GM20000 (cell line): ENCODE measurements at regions not wholly inside any gene's neighbourhood (a gene's known extent, or its start where the extent isn't known, plus 50 kb on each side); places are given as distances from the start of the nearest gene placed in this dataset.

Experiments
- DNase-seq: peaks from one replicate; pipeline ENCODE4 v3.0.0; 2012; ENCODE audit warnings: low spot score
- TF ChIP-seq, protein P1 (sequence below): IDR thresholded peaks from 2 replicates; pipeline ENCODE4 v1.5.1; 2012; ENCODE audit warnings: mild to moderate bottlenecking, control low read depth; ENCODE audit errors: extremely low read depth, missing control alignments

DNA sequence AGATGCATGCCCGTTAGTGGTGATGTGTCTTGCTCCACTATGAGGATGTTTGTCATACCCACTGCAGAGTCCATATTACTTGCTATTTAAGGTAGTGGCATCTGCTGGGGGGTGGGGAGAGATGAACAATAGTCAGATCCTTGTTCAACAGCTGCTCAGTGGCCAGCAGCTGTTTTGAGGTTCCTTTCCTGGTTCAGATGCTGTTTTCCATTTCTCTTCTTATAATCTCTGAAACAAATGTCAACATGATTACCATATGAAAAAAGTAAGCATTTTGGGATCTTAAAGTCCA, 1567.9 kb upstream of the TENM3 start:
- TF ChIP-seq, protein P1, sequence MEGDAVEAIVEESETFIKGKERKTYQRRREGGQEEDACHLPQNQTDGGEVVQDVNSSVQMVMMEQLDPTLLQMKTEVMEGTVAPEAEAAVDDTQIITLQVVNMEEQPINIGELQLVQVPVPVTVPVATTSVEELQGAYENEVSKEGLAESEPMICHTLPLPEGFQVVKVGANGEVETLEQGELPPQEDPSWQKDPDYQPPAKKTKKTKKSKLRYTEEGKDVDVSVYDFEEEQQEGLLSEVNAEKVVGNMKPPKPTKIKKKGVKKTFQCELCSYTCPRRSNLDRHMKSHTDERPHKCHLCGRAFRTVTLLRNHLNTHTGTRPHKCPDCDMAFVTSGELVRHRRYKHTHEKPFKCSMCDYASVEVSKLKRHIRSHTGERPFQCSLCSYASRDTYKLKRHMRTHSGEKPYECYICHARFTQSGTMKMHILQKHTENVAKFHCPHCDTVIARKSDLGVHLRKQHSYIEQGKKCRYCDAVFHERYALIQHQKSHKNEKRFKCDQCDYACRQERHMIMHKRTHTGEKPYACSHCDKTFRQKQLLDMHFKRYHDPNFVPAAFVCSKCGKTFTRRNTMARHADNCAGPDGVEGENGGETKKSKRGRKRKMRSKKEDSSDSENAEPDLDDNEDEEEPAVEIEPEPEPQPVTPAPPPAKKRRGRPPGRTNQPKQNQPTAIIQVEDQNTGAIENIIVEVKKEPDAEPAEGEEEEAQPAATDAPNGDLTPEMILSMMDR, result no peak

DNA sequence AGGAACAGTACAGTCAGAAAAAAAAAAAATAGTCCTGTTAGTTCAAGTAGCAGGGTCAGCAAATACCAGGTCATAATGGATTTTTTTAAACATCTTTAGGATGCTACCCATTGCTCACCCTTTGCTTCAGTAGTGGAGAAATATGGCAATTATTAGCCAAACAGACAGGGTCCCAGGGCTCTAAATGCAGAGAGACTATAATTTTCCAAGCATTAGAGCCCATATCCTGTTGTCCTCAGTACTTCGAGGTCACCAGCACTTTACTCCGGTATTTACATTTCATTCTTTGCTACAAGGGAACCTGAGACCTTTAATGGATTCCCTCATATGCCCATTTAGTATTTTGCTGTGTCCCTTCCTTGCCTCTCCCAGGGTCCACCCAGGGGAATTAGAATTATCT, 1562.9 kb upstream of the TENM3 start:
- DNase-seq, result no peak
- TF ChIP-seq, protein P1, result no peak

More for the DNA sequence above, 1567.9 kb upstream of the TENM3 start:
- DNase-seq, result no peak

DNA sequence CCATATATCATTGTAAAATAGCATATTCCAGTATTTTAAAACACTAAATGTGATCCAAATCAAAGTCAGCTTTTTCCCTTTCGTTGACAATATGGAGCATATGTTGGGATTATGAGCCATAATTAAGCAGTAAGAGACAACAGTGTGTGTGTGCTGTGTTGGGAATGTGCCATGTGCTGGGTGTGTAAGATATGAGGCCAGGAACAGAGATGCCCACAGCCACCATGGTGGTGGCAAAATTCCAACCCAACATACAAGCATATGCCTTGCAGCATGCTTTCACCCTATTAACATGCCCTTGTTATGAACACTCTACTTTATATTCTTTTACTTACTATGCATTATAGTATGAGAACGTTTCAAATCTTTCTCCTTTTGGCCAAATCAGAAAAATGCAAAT, 1560.4 kb upstream of the TENM3 start:
- no peak for DNase-seq
- TF ChIP-seq, protein P1, result no peak

DNA sequence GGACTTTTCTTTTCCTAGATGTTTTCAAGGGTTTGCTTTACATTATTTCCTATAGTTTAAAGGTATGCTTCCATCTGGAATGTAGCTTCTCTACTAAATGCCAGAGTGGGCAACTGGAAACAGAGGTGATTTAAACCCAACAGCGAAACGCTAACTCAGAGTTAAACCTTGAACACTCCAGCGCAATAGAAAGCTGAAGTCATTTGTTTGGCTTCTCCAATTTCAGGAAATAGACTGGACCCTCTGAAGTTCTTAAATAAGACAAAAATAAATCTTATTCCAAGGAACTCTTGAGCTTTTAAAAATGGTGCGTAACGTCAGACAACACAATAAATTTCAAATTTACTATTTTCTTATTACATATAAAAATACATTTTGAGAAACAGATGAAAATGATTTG, 1560.0 kb upstream of the TENM3 start:
- TF ChIP-seq, protein P1, result no peak

DNA sequence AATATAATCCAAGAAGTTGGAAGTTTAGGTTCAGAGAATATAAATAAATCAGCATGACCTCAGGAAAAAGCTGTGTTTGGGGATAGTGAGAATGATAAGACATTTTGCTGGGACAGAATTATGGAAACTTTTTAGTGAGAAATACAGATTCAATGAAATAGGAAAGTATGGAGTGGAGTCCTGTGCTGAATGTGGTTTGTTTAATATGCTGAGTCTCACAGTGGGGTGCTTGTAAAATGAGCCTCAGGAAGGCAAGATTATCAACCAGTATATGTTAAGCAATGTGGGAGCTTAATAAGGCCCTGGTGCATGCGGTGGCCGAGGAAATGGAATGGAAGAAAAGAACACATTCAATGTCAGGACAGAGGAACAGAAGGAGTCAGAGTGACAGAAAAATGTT, 1554.7 kb upstream of the TENM3 start:
- no peak for DNase-seq
- TF ChIP-seq, protein P1, result no peak

More for the DNA sequence above, 1560.0 kb upstream of the TENM3 start:
- no peak for DNase-seq

DNA sequence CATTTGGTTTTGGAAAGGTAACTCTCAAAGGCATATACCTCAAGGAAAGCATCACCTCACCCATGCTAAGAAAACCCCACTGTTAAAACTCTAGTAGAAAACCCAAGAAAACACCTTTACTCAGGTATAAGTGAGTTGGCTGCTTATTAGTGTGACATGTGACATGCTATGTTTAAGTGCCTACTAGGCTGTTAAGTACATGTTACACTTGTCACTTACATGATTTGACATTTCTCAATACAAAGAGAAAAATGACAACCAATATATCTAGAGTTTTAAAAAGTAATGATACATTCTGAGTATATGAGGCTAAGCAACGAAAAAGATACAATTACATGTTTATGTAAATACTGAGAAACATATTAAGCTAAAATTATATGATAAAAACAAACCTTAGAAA, 1548.3 kb upstream of the TENM3 start:
- TF ChIP-seq, protein P1, result no peak
- no peak for DNase-seq

DNA sequence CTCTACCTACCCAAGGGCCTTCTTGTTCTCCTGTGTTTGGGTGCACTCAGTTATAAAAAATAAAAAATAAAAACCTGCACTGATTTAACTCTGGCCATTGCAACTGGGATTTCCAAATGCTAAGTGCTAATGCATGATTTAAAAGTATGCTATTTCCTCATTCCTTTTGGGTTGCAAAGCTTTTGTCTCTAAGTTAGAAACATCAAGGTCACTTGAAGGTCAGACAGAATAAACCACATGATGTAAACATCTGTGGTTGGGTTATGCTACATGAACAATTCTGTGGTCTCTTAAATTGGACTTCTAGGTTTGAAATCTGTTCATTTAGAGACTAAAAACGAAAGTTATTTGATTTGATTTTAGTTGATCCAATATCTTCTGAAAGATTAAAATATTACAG, 1547.4 kb upstream of the TENM3 start:
- DNase-seq, result no peak
- TF ChIP-seq, protein P1, result no peak

DNA sequence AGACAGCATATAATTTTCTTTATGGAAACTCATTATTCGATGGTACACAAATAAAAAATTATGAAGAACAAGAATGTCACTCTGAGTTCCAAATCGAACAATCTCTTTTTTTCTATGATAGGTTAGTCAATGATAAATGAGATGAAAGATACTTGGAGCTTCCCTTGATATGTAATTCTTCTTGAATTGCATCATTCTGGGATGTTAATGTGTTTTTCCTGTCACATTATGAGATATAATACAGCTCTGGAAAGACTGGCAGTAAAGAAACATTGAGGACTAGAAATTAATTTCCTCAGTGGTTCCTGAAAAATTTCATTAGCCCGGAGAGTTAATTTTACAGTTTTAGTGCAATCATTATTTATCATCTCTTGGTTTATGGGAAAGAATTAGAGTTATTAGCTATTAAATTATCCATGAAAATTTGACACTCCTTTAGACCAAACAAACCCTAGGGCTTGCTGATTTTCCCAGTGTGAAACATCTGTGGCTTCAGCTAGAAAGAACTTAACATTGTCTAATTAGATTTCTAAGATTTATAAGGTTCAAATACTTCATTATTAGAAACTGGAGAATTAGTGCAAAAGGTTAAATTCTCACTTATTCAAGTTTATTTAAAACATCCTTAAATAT, 1546.6 kb upstream of the TENM3 start:
- DNase-seq, result no peak
- TF ChIP-seq, protein P1, result no peak
